Aorta (tissue), 5 donors: ENCODE measurements at regions not wholly inside any gene's neighbourhood (a gene's known extent, or its start where the extent isn't known, plus 50 kb on each side); places are given as distances from the start of the nearest gene placed in this dataset.
"Not testable (repeated sequence)": the region's sequence is repeated elsewhere in the genome, so short reads cannot be mapped to it uniquely, and the experiment has no call there.

ENCODE experiments used
- ATAC-seq: fragments of 200-7000 bp; cut with Tn5 transposase; one replicate; pipeline ENCODE4 v1.9.1; 2022; ENCODE audit warnings: moderate library complexity; ENCODE audit not compliant: low FRiP score
- DNase-seq, 2 donors: peaks; one replicate each; pipeline ENCODE4 v3.0.0-alpha.2; 2020
- H3K27ac ChIP-seq, 2 donors: one replicate each; pipeline ENCODE4 v1.5.1; 2013; ENCODE audit warnings: low read length in 2 of 2, mild to moderate bottlenecking in 2 of 2, moderate library complexity in 2 of 2, control low read depth in 1 of 2, inconsistent platforms in 1 of 2, low read depth in 1 of 2
- H3K27me3 ChIP-seq, 2 donors: one replicate each; pipeline ENCODE4 v1.6.1; 2013; ENCODE audit warnings: control low read depth in 1 of 2, low read length in 1 of 2, mild to moderate bottlenecking in 1 of 2, moderate library complexity in 1 of 2; ENCODE audit not compliant: insufficient read depth in 2 of 2, control insufficient read depth in 1 of 2
- H3K36me3 ChIP-seq, 2 donors: one replicate each; pipeline ENCODE4 v1.6.1; 2013; ENCODE audit warnings: control low read depth in 1 of 2, low read length in 1 of 2, mild to moderate bottlenecking in 1 of 2; ENCODE audit not compliant: insufficient read depth in 2 of 2, control insufficient read depth in 1 of 2
- H3K4me1 ChIP-seq, 2 donors: one replicate each; pipeline ENCODE4 v1.6.1; 2013; ENCODE audit warnings: low read length in 2 of 2, control low read depth in 1 of 2, mild to moderate bottlenecking in 1 of 2, moderate library complexity in 1 of 2; ENCODE audit not compliant: insufficient read depth in 2 of 2, control insufficient read depth in 1 of 2
- H3K4me3 ChIP-seq, 2 donors: one replicate each; pipeline ENCODE4 v1.5.1; 2013; ENCODE audit warnings: low read length in 2 of 2, control low read depth in 1 of 2, mild to moderate bottlenecking in 1 of 2
- H3K9me3 ChIP-seq: one replicate; pipeline ENCODE4 v1.6.1; 2013; ENCODE audit warnings: mild to moderate bottlenecking, low read length; ENCODE audit not compliant: control insufficient read depth
- WGBS, 2 donors: extraction: QIAGEN DNeasy Blood & Tissue Kit; methylation state at CpG; one replicate each; pipeline ENCODE4 v1.1.7; 2013; 5-methylcytosine and 5-hydroxymethylcytosine counted together
- intact Hi-C, 2 donors: fragments of 100-400 bp; cut with DNase I; formaldehyde crosslinking; loops; one replicate each; pipeline versions ENCODE4 v1.14.2 to v1.15.0; 2022
- donor health status: healthy with polysubstance abuse.
- donor health status: Bipolar disorder and iron deficiency.
- donor health status: DM: no; HTN: no; CAD: no.
- donor health status: DM: no; HTN: no; CAD: no.
- donor health status: DM: yes; HTN: yes; CAD: no.

- H3K4me3 ChIP-seq = no peak overlapping the region
- H3K27ac ChIP-seq = peak overlapping the region; percentile 87 to 98
- H3K4me1 ChIP-seq = peaks cover 3 to 21% of the 10 kb centered on the region in 2 donors
- ATAC-seq (no peak), DNase-seq (no peak)
- H3K36me3 ChIP-seq = no peaks in the 10 kb centered on the region
- H3K27me3 ChIP-seq = no peaks in the 10 kb centered on the region
- intact Hi-C loops = loop anchor here (5.0 kb wide), 5 partner anchors 54 to 109 kb away; partner anchors contain the start of gene PRSS23 (in 1 of the 2)
- H3K9me3 ChIP-seq = no peaks in the 10 kb centered on the region
Observed at GRCh38 chr11:86741484-86741835, 58.9 kb upstream of the PRSS23 start.

GRCh38 chr11:86740628-86741483, 59.5 kb upstream of the PRSS23 start:
- intact Hi-C loops = loop anchor here (5.0 kb wide), 5 partner anchors 54 to 109 kb away; partner anchors contain the start of gene PRSS23 (in 1 of the 2)
- Histone ChIP-seq H3K27ac (peak overlapping the region; percentile 87 to 98), H3K9me3 (no peaks in the 10 kb centered on the region), H3K4me1 (peaks cover 3 to 21% of the 10 kb centered on the region in 2 donors), H3K4me3 (no peak overlapping the region), H3K36me3 (no peaks in the 10 kb centered on the region), H3K27me3 (no peaks in the 10 kb centered on the region)
- DNase-seq = peak in 1 of 2 donors; percentile 77
- 43 to 51% methylated on average over 7 of the region's 7 CpGs for WGBS, 2 donors
- peak; percentile 71 for ATAC-seq

- Histone ChIP-seq H3K4me1 (peaks cover 5 to 21% of the 10 kb centered on the region in 2 donors), H3K27me3 (no peaks in the 10 kb centered on the region), H3K9me3 (no peaks in the 10 kb centered on the region), H3K27ac (no peak overlapping the region), H3K36me3 (no peaks in the 10 kb centered on the region), H3K4me3 (no peak overlapping the region)
- 94 to 97% methylated on average over 2 of the region's 2 CpGs for WGBS, 2 donors
- intact Hi-C loops = loop anchor here in 1 of 2 donors (5.0 kb wide), 1 partner anchor 36 kb away; no protein-coding TSS in a partner anchor
- no peak for ATAC-seq
- no peak for DNase-seq
Observed at GRCh38 chr11:86738568-86738967, 61.8 kb upstream of the PRSS23 start.

GRCh38 chr11:86737737-86738136, 62.6 kb upstream of the PRSS23 start:
- Histone ChIP-seq H3K27ac (no peak overlapping the region), H3K36me3 (no peaks in the 10 kb centered on the region), H3K4me3 (no peak overlapping the region), H3K27me3 (no peaks in the 10 kb centered on the region), H3K9me3 (no peaks in the 10 kb centered on the region), H3K4me1 (peaks cover 5 to 19% of the 10 kb centered on the region in 2 donors)
- ATAC-seq = no peak
- intact Hi-C loops = loop anchor here in 1 of 2 donors (5.0 kb wide), 1 partner anchor 35 kb away; no protein-coding TSS in a partner anchor
- no peak for DNase-seq

GRCh38 chr11:86737230-86737629, 63.1 kb upstream of the PRSS23 start:
- H3K4me1 ChIP-seq = peaks cover 5 to 17% of the 10 kb centered on the region in 2 donors
- H3K27me3 ChIP-seq = no peaks in the 10 kb centered on the region
- no peak overlapping the region for H3K27ac ChIP-seq
- no peaks in the 10 kb centered on the region for H3K36me3 ChIP-seq
- no peak overlapping the region for H3K4me3 ChIP-seq
- ATAC-seq (no peak), DNase-seq (no peak)
- H3K9me3 ChIP-seq = no peaks in the 10 kb centered on the region
- intact Hi-C loops = loop anchor here in 1 of 2 donors (5.0 kb wide), 1 partner anchor 35 kb away; no protein-coding TSS in a partner anchor

- Histone ChIP-seq H3K4me1 (peaks cover 5 to 11% of the 10 kb centered on the region in 2 donors), H3K36me3 (no peaks in the 10 kb centered on the region), H3K27me3 (no peaks in the 10 kb centered on the region), H3K9me3 (no peaks in the 10 kb centered on the region), H3K27ac (no peak overlapping the region), H3K4me3 (no peak overlapping the region)
- intact Hi-C loops = loop anchor here in 1 of 2 donors (5.0 kb wide), 1 partner anchor 34 kb away; no protein-coding TSS in a partner anchor
- 72 to 95% methylated on average over 9 of the region's 9 CpGs for WGBS, 2 donors
- ATAC-seq (no peak), DNase-seq (no peak)
Observed at GRCh38 chr11:86736291-86737143, 63.8 kb upstream of the PRSS23 start.

GRCh38 chr11:86735451-86736290, 63.3 kb upstream of the ME3 start:
- H3K36me3 ChIP-seq = no peaks in the 10 kb centered on the region
- no peak overlapping the region for H3K27ac ChIP-seq
- ATAC-seq = no peak
- no peaks in the 10 kb centered on the region for H3K27me3 ChIP-seq
- no peaks in the 10 kb centered on the region for H3K9me3 ChIP-seq
- 41 to 45% methylated on average over 3 of the region's 3 CpGs for WGBS, 2 donors
- intact Hi-C loops = loop anchor here in 1 of 2 donors (5.0 kb wide), 1 partner anchor 33 kb away; no protein-coding TSS in a partner anchor
- H3K4me1 ChIP-seq = peaks cover 3 to 5% of the 10 kb centered on the region in 2 donors
- DNase-seq = no peak
- no peak overlapping the region for H3K4me3 ChIP-seq

- H3K9me3 ChIP-seq, ATAC-seq, H3K4me1 ChIP-seq, H3K4me3 ChIP-seq, H3K36me3 ChIP-seq, H3K27me3 ChIP-seq, DNase-seq, intact Hi-C loops, H3K27ac ChIP-seq: not testable (repeated sequence)
- WGBS, 2 donors = no CpG with 5 or more reads among the region's 1 CpG
Observed at GRCh38 chr11:86732739-86733138, 60.3 kb upstream of the ME3 start.
